Thoracic aorta (tissue), 2 donors: ENCODE measurements at regions not wholly inside any gene's neighbourhood (a gene's known extent, or its start where the extent isn't known, plus 50 kb on each side); places are given as distances from the start of the nearest gene placed in this dataset.

Experiments used
- ATAC-seq: fragments of 150-250 bp; one replicate; pipeline ENCODE4 v1.8.0; 2017; ENCODE audit warnings: low read depth; ENCODE audit not compliant: insufficient number of reproducible peaks, low FRiP score
- DNase-seq: peaks from one replicate; pipeline ENCODE4 v3.0.0-alpha.2; 2020; ENCODE audit warnings: low spot score
- H3K27ac ChIP-seq, 2 donors: fragments of 200-600 bp; sonication (generic); 1 replicate in 1 of 2; 2 replicates in 1 of 2; pipeline ENCODE4 v1.5.1; 2016; ENCODE audit warnings: mild to moderate bottlenecking in 2 of 2, moderate library complexity in 2 of 2
- H3K27me3 ChIP-seq: fragments of 200-600 bp; sonication (generic); replicated peaks from 2 replicates; pipeline ENCODE4 v1.6.0; 2016; ENCODE audit warnings: mild to moderate bottlenecking; ENCODE audit not compliant: insufficient read depth
- H3K36me3 ChIP-seq: fragments of 200-600 bp; sonication (generic); one replicate; pipeline ENCODE4 v1.5.1; 2016
- H3K4me1 ChIP-seq, 2 donors: fragments of 200-600 bp; sonication (generic); 1 replicate in 1 of 2; 2 replicates in 1 of 2; pipeline versions ENCODE4 v1.5.1 to v1.6.0; 2016; ENCODE audit warnings: low read depth in 2 of 2, mild to moderate bottlenecking in 1 of 2; ENCODE audit not compliant: control insufficient read depth in 1 of 2
- H3K4me3 ChIP-seq: fragments of 200-600 bp; sonication (generic); 2 replicates; pipeline ENCODE4 v1.5.1; 2016; ENCODE audit warnings: mild to moderate bottlenecking
- H3K9me3 ChIP-seq: fragments of 200-600 bp; sonication (generic); 2 replicates; pipeline ENCODE4 v1.5.1; 2016
- TF ChIP-seq, protein P1 (sequence below): fragments of 200-600 bp; sonication (generic); IDR thresholded peaks from one replicate; pipeline ENCODE4 v1.5.1; 2019; ENCODE audit warnings: antibody characterized with exemption

DNA sequence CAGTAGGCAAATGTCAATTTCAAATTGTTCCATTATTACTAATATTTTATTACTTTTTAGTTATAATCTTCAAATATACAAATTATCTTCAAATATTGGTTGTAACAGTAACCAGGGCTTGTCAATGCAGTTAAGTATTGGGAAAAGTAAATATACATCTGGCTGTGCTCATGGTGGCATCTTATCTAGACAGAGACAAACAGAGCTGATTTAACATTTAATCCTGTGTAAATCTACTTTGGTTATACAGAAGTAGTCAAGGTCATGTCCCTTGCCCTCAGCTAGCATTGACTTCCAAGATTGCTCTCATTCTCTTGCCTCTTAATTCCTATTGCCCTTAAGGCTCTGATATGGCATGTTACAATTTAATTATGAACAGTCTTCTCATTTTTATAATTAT lies 98.4 kb upstream of the KLHL1 start:
- DNase-seq, result no peak
- H3K9me3 ChIP-seq, result no peaks in the 10 kb centered on the region
- no peak for ATAC-seq
- H3K27me3 ChIP-seq, result no peaks in the 10 kb centered on the region
- no peaks in the 10 kb centered on the region for H3K4me1 ChIP-seq
- no peak overlapping the region for H3K4me3 ChIP-seq
- TF ChIP-seq, protein P1, sequence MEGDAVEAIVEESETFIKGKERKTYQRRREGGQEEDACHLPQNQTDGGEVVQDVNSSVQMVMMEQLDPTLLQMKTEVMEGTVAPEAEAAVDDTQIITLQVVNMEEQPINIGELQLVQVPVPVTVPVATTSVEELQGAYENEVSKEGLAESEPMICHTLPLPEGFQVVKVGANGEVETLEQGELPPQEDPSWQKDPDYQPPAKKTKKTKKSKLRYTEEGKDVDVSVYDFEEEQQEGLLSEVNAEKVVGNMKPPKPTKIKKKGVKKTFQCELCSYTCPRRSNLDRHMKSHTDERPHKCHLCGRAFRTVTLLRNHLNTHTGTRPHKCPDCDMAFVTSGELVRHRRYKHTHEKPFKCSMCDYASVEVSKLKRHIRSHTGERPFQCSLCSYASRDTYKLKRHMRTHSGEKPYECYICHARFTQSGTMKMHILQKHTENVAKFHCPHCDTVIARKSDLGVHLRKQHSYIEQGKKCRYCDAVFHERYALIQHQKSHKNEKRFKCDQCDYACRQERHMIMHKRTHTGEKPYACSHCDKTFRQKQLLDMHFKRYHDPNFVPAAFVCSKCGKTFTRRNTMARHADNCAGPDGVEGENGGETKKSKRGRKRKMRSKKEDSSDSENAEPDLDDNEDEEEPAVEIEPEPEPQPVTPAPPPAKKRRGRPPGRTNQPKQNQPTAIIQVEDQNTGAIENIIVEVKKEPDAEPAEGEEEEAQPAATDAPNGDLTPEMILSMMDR, result no peak
- no peaks in the 10 kb centered on the region for H3K36me3 ChIP-seq
- H3K27ac ChIP-seq, result no peak overlapping the region

DNA sequence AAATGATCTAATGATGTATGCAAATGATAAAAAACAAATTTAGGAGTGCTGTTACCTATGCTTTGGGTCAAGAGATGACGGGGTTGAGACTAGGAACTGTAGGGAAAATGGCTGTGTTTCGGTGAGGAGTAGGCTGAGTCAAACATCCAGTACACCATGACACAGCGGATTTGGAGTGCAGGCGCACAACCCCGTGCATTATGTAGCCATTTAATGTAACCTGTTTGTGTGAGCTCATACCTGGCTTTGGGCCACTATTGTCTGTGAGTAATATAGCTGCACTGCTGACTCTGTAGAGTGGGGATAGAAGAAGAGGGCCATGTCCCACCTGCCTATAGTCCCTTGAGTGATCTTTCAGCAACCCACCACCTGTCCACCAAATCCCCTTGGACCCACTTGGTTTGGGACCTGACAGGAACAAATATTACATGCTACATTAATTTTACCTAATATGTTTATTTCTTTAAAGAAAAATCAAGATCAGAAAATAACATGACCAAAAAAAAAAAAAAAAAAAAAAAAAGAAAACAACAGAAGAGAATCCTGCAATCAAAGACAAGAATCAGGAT lies 95.5 kb upstream of the KLHL1 start:
- no peak overlapping the region for H3K4me3 ChIP-seq
- ATAC-seq (no peak), DNase-seq (no peak)
- no peaks in the 10 kb centered on the region for H3K9me3 ChIP-seq
- TF ChIP-seq, protein P1, result no peak
- H3K4me1 ChIP-seq, result no peaks in the 10 kb centered on the region
- H3K27ac ChIP-seq, result no peak overlapping the region
- H3K27me3 ChIP-seq, result no peaks in the 10 kb centered on the region
- no peaks in the 10 kb centered on the region for H3K36me3 ChIP-seq

DNA sequence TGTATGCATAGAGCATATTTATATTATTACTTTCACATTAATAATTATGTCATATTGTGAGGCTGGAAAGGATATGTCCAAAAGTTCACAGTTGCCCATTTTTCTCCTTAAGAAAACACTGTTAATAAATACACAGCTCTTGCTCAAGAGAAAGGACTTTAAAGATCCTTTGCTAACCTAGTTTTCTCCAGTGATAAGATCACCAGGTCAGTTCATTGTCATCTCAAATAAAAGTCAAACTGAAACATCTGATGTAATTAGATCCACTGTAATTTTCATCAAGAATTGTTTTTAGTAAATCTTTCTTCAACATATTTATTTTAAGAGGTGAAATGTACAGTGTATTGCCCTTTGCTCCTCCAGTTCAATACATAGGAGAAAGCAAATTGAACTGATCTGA lies 82.8 kb upstream of the KLHL1 start:
- ATAC-seq (no peak), DNase-seq (no peak)
- Histone ChIP-seq H3K4me1 (no peaks in the 10 kb centered on the region), H3K4me3 (no peak overlapping the region), H3K27ac (no peak overlapping the region), H3K27me3 (no peaks in the 10 kb centered on the region), H3K36me3 (no peaks in the 10 kb centered on the region), H3K9me3 (no peaks in the 10 kb centered on the region)
- TF ChIP-seq, protein P1, result no peak

DNA sequence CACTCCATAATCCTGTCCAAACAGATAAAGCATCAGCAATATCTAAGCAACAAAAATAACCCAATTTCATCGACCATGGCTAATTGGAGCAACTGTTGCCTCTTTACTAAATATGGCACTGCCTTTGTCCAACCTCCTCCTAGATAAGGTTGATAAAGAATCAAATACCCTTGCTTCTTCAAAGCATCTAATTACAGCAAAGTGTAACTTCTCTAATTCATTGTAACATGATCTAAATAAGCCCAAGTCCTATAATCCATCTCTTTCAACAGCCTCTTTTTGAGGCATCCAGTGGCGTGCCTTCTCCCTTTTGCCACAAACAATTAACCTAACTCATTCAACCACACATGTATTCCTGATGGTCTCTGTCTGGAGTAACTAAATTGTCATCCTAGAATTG lies 81.7 kb upstream of the KLHL1 start:
- H3K4me3 ChIP-seq, result no peak overlapping the region
- no peaks in the 10 kb centered on the region for H3K9me3 ChIP-seq
- TF ChIP-seq, protein P1, result no peak
- ATAC-seq, result no peak
- H3K36me3 ChIP-seq, result no peaks in the 10 kb centered on the region
- no peak for DNase-seq
- H3K27ac ChIP-seq, result no peak overlapping the region
- H3K4me1 ChIP-seq, result no peaks in the 10 kb centered on the region
- H3K27me3 ChIP-seq, result no peaks in the 10 kb centered on the region

DNA sequence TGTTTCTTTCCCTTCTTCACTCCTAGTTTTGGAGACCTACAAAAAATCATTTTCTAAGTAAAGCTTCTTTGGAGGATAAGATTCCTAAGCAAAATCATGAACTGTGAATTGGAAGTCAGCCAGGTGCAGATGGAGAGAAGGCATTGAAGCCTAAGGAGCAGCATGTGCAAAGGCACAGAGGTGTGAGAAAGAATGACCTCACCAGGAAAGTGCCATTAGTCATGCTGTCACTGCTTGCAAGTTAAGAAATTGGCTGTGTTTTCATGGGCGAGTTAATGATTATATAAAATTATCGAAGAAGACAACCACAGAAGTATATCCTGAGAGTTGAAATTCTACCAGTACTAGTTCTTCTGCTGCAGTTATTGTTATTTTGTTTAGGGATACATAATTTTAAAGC lies 80.3 kb upstream of the KLHL1 start:
- H3K9me3 ChIP-seq, result no peaks in the 10 kb centered on the region
- DNase-seq, result no peak
- no peak overlapping the region for H3K27ac ChIP-seq
- H3K4me1 ChIP-seq, result no peaks in the 10 kb centered on the region
- TF ChIP-seq, protein P1, result no peak
- no peaks in the 10 kb centered on the region for H3K27me3 ChIP-seq
- H3K4me3 ChIP-seq, result no peak overlapping the region
- ATAC-seq, result no peak
- no peaks in the 10 kb centered on the region for H3K36me3 ChIP-seq
